GM19023 (cell line): ENCODE measurements at regions not wholly inside any gene's neighbourhood (a gene's known extent, or its start where the extent isn't known, plus 50 kb on each side); places are given as distances from the start of the nearest gene placed in this dataset.
"Not testable (repeated sequence)": the region's sequence is repeated elsewhere in the genome, so short reads cannot be mapped to it uniquely, and the experiment has no call there.

ENCODE experiments used
- ATAC-seq: cut with Tn5 transposase; IDR thresholded peaks from one replicate; pipeline ENCODE4 v1.9.1; 2021; ENCODE audit warnings: mild to moderate bottlenecking, moderate library complexity; ENCODE audit not compliant: unreplicated experiment

DNA sequence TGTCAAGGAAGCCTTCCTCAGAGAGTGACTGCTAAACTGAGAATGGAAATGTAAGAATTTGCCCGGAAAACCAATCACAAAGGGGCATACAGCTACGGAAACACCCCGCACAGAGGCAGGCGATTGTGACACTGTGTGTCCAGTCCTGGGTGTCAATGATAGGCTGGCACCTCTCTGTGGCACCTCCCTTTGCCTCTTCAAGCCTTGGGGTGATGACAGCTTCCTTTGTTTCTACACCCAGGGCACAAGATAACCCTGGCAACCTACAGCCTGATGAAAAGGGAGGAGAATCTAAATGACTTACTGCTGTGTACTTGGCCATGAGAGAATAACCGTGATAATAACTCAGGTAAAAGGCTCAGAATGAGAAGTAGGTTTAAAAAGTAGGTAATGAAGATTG, 93.6 kb upstream of the SSTR4 start:
- no peak for ATAC-seq

DNA sequence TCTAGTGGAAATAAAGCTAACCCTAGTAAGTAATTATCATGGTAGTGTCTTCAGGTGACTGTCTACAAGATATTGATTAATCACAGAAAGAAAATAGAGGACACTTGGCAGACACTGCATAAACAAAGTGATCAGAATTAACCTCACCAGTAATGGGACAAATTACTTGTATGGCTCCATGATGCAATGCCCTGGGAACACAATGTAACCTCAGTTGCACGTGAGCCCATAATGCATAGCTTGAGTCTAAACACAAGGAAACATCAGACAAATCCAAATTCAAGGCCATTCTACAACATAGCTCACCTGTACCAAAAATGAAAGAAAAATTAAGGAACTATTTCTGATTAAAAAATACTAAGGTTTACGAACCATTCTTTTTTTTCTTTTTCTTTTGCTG, 92.4 kb upstream of the SSTR4 start:
- ATAC-seq = no peak

DNA sequence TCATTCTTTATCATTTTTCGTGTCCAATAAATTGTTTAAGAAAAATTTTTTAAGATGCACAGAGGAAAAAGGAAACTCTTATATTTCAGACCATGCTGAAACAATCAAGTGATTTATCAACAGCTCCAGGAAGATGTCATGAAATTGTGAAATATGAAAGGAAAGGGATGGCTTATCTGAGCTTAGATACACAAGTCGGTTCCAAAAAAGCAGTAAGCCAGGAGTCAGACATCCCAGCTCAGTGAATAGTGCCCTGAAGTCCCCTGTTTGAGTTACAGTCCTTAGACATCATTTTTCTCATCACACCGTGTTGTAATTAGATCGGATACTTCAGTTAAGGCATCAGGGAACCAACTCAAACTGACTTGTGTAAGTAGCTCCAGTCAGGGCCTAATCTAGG, 91.0 kb upstream of the SSTR4 start:
- ATAC-seq = no peak

DNA sequence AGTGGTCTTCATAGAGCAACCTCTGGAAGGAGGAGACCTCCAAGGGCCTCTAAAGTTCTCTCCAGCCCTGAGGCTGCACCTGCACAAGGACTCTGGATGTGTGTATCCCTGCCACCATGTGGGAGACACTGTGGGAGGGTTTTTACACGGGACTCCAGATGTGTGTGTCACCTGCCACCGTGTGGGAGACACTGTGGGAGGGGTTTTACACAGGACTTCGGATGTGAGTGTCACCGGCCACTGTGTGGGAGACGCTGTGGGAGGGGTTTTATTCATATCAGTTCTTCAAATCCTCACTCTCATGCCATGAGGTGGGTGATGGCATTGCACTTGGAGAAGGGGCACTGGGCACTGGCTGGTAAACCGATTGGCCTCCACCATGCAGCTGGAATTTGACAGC, 90.2 kb upstream of the SSTR4 start:
- ATAC-seq = no peak

DNA sequence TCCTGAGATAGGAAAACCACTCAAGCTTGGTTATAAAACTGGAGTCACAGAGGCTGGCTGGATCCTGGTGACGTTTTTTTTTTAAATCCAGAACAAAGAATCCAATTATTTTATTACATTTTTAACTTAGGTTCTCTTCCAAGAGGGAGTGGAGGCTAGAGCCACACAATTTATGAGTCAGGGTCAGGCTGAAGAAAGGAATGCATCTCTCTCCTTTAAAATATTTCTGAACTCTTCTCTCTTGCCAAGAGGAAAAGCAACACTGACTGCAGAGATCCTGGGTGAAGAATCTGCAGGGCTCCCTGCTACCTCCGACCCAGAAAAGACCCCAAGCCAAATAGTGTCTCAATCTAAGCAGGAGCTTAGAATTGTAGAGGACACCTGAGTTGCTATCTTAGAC, 88.5 kb upstream of the SSTR4 start:
- ATAC-seq = no peak

DNA sequence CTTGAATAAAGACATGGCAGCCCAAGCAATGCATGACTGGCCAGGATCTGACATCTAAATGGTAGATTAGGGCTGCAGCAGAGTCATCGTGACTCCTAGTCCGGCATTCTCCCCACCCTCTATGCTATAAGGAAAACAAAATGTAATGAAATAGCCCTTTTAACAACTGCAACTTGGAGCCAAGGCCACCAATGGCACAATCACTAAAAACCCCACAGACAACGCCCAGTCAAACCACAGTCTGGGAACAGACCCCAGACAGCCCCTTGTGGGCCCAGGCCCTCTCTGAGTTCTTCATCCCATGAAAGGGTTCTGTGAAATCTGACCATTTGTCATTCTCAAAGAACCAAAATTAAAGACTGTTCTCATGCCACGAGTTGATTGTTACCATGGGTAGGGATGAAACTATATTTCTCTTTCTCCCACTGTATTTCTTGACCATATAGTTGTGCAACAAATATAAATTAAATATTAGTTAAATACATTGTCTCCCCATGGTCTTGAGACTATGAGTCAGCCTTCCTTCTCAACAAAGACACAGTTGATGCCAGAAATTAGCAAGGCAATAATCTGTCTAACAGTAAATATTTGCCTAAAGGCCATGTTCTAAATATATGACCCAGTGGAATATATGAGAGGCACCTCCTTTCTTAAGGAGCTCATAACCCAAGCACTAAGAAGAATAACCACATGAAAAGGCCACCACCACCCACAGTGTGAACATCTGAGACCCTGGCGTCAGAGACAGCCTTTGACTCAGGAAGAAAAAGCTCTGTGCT, 85.6 kb upstream of the SSTR4 start:
- ATAC-seq = no peak

DNA sequence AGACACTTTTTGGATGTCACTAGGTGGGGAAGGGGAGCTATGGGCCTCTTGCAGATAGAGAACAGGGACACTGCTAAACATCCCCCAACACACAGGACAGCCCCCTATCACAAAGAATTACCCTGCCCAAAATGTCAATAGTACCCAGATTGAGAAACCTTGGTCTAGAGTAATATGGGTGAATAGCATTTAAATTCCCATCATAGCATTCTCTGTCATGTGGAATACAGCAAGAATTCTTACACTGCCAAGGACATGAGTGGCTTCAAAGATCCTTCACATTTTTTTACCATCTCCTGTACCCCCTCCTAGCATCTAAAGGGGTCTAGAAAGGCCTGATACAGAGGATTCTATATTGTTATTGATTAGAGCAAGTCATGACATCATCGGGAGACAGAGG, 83.1 kb upstream of the SSTR4 start:
- ATAC-seq = no peak

DNA sequence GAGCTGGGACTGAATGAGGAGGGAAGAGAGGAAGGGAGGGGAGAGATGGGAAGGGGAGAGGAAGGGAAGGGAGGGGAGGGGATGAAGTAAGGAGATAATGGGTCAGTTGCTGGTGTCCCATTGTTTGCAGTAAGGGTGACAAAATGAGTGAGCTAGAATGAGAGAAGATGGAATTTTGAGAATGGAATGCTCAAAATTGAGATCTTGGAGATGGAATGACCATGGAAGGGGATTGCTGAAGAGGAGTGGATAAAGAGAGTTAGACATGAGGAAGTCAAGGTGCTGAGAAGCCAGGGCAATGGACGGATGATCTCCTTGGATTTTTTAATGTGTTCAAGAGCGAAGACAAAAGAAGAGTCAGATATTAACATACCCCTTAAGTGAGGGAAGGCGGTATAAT, 80.5 kb upstream of the SSTR4 start:
- ATAC-seq = no peak

DNA sequence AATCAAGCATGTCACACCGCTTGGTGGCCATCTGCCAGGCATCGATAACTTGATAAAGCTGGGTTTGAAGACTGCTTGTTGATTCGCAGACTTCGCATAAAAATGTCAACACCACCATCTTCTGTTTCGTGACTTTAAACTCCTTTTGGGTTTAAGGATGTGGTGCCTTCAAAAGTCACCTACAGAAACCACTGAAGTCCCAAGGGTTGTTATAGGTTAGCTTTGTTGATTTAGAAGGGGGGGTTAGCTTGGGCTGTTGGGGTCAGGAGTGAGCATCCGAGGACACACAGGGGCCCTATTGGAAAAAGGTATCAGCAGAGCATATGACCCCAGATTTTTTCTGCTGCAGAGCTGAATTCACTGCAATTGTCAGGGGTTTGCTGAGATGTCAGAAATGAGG, 76.7 kb upstream of the SSTR4 start:
- no peak for ATAC-seq

DNA sequence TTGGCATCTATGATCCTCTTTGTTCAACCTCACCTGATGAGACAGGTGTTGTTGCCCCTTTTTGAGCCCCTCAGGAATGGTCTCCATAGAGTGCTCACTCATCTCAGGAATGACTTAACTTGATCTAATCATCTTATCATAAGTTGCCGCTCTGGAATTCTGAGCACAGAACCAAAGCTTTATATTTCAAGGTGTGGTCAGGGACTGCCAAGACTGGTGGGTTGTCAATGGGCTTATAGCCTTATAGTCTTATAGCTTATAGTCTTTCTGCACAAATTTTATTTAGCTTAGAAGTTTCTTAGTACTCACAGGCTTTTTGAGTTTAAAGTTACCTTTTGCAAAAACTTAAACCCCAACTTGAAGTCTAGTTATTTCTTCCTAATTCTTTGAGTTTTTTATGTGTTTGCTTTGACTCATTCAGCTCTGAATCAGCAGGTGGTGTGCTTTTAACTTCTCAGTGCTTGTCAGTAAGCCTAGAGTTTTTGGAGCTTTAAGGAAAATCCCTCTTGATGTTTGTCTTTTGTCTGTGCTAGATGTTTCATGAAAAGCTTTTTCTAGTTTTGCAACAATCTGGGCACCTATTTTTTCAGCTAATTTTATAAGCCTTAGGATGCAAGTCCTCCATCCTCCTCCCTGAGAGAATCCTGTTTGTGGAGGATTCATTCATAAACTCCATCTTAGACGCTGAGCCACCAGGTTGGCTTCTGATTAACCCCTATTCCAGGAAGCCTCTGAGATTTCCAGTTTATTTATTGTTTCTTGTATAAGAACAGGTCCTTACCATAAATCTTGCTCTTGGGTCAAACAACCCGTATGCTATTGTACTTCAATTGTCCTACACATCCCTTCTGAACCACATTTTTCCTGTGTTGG, 72.3 kb upstream of the SSTR4 start:
- no peak for ATAC-seq

DNA sequence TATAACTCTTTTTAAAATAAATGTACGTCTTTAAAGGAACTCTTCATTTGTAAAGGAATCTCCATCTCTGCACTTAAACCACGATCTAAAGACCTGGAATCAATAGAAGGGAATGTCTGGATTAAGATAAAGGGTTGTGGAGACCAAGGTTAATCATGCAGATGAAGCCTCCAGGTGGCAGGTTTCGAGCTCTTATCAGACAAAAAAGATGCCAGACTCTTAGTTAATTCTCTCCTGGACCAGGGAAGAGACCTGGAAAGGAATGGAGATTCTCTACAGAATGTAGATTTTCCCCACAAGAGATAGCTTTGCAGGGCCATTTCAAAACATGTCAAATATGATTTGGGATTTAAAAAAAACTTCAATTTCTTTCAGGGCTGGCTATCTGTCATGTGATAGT, 71.5 kb upstream of the SSTR4 start:
- ATAC-seq = no peak

DNA sequence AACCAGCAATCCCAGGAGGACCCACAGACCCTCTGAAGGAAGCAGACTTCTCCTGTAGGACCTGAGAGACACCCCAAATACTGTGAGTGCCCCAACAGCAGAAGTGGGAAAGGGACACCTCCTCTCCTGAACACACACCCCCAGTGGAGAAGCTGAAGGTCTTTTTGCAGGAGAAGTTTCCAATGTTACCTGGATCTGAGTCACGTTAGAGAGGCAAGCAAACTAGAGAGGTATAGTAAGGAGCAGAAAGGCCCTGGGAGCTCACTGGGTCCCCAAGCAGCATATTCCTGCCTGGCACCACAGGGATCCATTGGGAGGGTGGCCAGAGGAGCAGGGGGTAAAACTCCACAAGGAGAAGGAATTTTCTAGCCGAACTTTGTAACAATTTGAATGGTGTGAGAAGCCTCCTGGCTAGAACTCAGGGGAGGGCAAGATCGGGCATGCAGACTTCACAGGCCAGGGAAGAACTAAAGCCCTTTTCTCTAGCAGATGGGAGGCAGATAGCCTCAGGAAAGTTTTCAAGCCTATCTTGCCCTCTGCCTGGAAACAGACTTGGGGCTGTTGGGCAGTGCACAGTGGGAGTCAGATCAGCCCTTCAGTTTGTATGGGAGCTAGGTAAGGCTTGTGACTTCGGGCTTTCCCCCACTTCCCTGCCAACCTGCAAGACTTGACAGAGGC, 68.2 kb upstream of the SSTR4 start:
- ATAC-seq = no peak

DNA sequence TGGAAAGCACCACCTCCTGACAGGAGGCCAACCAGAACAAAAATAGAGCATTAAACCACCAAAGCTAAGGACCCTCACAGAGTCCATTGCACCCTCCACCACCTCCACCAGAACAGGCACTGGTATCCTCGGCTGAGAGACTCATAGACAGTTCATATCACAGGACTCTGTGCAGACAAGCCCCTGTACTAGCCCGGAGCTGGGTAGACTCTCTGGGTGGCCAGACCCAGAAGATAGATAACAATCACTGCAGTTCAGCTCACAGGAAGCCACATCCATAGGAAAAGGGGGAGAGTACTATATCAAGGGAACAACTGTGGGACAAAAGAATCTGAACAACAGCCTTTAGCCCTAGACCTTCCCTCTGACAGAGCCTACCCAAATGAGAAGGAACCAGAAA, 67.4 kb upstream of the SSTR4 start:
- not testable (repeated sequence) for ATAC-seq

DNA sequence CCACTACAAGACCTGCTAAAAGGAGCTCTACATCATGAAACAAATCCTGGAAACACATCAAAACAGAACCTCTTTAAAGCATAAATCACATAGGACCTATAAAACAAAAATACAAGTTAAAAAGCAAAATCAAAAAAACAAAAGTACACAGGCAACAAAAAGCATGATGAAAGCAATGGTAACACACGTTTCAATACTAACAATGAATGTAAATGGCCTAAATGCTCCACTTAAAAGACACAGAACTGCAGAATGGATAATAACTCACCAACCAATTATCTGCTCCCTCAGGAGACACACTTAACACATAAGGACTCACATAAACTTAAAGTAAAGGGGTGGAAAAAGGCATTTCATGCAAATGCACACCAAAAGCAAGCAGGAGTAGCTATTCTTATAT, 66.1 kb upstream of the SSTR4 start:
- ATAC-seq = not testable (repeated sequence)

DNA sequence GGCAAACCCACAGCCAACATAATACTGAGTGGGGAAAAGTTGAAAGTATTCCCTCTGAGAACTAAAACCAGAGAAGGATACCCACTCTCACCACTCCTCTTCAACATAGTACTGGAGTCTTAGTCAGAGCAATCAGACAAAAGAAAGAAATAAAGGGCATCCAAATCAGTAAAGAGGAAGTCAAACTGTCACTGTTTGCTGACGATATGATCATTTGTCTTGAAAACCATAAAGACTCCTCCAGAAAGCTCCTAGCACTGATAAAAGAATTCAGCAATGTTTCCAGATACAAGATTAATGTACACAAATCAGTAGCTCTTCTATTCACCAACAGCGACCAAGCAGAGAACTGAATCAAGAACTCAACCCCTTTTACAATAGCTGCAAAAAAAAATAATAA, 64.0 kb upstream of the SSTR4 start:
- ATAC-seq = not testable (repeated sequence)

DNA sequence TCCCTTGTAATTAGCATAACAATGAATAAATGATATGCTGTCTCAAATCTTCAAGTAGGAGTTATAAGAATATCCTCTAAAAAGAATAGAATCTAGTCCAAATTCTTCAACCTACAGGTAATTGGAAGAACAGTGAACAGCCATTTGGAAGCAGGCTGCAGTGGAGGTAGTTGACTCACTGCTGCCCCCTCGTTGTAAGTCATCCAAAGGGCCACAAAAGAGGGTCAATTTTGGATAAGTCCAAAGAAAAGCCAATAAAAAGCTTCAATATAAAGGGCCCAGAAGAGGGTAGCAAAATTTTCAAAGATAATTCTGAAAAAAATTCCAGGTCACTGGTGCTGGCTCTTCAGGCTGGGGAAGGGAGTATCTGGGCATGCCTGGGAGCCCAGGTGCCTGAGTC, 60.8 kb upstream of the SSTR4 start:
- no peak for ATAC-seq

DNA sequence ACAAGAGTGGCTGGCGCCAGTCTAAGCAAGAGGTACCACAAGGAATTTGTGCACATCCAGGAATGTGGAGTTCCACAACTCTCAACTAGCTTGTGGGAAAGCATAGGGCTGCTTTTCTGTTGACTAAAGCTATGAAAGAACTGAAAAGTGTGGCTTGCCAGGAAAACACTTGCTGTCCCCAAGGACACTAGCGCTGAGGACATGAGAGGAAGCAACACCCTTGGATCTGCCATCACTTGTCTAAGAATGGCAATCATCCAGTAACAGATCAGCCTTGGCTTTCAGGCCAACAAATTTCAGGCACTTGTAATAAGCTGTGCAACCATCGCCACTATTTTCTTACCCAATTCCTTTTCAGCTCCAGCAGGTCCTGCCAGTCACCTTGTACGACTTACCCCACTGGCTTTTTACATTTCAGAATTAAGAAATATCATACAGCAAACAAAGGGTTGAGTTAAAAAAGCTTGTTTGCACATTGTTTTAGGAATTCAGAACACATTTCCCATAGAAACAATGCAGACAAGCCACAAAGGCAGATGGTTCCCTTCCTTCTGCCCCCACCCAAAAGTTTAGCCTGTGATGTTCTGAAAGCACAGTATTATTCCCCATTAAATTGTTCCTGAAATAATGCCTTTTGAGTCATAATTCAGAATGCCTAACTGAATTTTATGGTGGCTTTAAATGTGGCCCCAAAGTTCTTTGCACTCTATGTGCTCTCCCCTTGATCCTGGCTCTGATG, 57.9 kb upstream of the SSTR4 start:
- ATAC-seq = no peak

DNA sequence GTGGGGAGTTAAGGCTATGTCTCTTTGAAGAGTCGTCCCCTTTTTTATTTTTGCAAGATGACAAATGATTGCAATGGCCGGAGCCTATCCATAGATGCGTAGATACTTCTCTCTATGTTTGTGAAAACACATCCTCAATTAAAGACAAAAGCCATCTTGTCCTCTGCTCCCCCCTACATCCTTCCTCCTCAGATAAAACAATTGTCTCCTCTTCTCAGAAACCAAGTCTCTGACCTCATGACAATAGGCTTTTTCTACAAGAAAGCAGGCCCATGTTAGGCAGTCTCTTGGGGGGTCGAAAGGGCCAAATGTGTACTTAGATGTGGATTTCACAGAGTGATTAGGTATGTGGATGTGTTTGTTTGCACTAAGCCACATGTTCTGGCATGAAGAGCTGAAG, 51.1 kb upstream of the SSTR4 start:
- ATAC-seq = no peak

DNA sequence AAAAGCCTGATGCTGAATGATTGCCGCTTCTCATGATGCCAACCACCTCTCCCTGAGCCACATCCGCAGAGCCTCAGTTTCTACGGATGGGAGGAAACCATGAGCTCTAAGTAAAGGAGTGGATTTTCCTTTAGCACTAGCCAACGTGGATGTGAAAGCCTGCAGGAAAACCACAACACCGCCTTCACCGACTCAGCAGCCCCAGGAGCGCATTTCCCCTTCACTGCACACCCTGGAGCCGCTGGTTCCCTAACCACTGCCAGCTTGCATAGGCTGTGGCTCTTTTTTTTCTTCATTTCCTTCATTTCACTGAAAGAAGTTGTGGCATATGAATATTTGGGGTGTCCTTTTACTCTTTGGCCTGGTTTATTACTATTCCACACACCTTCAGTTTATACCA, 50.5 kb upstream of the SSTR4 start:
- no peak for ATAC-seq

DNA sequence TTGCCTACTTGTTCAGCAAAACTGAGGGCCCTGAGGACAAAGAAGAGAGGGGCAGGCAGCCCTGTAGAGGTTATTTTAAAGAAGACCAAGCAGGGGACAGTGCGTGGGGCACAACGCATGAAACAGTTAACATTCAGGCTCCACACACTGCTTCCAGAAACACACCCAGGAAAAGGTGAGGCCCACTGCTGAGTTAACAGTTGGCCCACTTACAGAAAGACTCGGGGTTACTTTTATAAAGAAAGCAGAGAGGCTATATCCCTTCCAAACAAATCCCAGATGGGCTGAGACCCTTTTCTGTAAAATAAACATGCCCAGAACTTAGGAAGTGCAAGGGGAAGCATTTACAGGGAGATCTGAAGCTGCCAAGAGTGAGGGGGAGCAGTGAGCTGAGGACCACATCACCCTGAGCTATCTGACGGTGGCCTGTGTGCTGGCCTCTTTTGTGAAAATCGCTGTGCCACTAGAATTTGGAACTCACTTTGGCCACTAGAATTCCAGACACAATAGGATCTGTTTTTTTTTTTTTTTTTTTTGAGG, 49.8 kb upstream of the SSTR4 start:
- no peak for ATAC-seq
